ENCODE measurements at regions not wholly inside any gene's neighbourhood (a gene's known extent, or its start where the extent isn't known, plus 50 kb on each side); places are given as distances from the start of the nearest gene placed in this dataset.
"Not testable (repeated sequence)": the region's sequence is repeated elsewhere in the genome, so short reads cannot be mapped to it uniquely, and the experiment has no call there.

DNA sequence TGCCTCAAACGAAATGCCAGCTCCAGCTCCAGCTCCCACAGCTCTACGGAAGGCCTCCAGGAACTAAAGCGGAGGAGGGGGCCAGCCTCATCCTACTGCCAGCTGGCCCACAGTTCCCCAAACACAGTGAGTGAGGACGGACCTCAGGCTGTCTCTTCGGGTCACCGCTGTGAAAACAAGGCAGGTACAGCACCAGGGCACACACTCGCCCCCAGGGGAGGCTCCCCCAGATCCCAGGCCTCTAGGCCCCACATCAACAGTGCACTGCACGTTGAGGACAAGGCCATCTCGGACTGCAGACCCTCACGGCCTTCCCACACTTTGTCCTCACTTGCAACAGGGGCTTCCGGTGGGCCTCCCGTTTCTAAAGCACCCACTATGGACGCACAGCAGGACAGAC is 95.0 kb downstream of the GTF2H2C_2 start:
- DNase-seq: not testable (repeated sequence)

GRCh38 chr5:70510811-70511210 is 95.6 kb downstream of the GTF2H2C_2 start:
- DNase-seq: peak; percentile 0
